HK-2 (cell line): ENCODE measurements at regions not wholly inside any gene's neighbourhood (a gene's known extent, or its start where the extent isn't known, plus 50 kb on each side); places are given as distances from the start of the nearest gene placed in this dataset.
"Not testable (repeated sequence)": the region's sequence is repeated elsewhere in the genome, so short reads cannot be mapped to it uniquely, and the experiment has no call there.

Experiments
- DNase-seq: peaks from one replicate; pipeline ENCODE4 v3.0.0-alpha.2; 2018; ENCODE audit not compliant: unreplicated experiment

GRCh38 chr4:74505355-74505978 lies 60.5 kb downstream of the AREG start:
- not testable (repeated sequence) for DNase-seq

GRCh38 chr4:74509363-74509762 lies 64.4 kb downstream of the AREG start:
- not testable (repeated sequence) for DNase-seq

- no peak for DNase-seq
Observed at GRCh38 chr4:74516303-74516702, 71.4 kb downstream of the AREG start.

- DNase-seq = no peak
Observed at GRCh38 chr4:74517996-74518395, 73.1 kb downstream of the AREG start.

GRCh38 chr4:74522251-74522991 lies 77.5 kb downstream of the AREG start:
- DNase-seq = no peak

GRCh38 chr4:74523096-74523495 lies 78.2 kb downstream of the AREG start:
- DNase-seq = no peak

GRCh38 chr4:74524985-74525384 lies 80.0 kb downstream of the AREG start:
- DNase-seq = no peak

GRCh38 chr4:74527049-74527448 lies 82.1 kb downstream of the AREG start:
- no peak for DNase-seq

- no peak for DNase-seq
Observed at GRCh38 chr4:74528178-74528577, 83.2 kb downstream of the AREG start.

- no peak for DNase-seq
Observed at GRCh38 chr4:74529284-74530041, 84.5 kb downstream of the AREG start.

GRCh38 chr4:74531963-74532794 lies 87.2 kb downstream of the AREG start:
- peak; percentile 38 for DNase-seq

GRCh38 chr4:74534121-74534520 lies 89.2 kb downstream of the AREG start:
- DNase-seq = no peak

- DNase-seq = no peak
Observed at GRCh38 chr4:74534936-74535335, 90.0 kb downstream of the AREG start.

- DNase-seq = no peak
Observed at GRCh38 chr4:74535512-74535911, 90.6 kb downstream of the AREG start.

GRCh38 chr4:74536557-74536956 lies 91.6 kb downstream of the AREG start:
- DNase-seq = no peak

- DNase-seq = no peak
Observed at GRCh38 chr4:74537459-74537858, 92.5 kb downstream of the AREG start.

- DNase-seq = peak; percentile 18
Observed at GRCh38 chr4:74539044-74539790, 94.3 kb downstream of the AREG start.

GRCh38 chr4:74540193-74540592 lies 95.3 kb downstream of the AREG start:
- DNase-seq = peak; percentile 35

GRCh38 chr4:74541667-74542066 lies 96.7 kb downstream of the AREG start:
- DNase-seq = no peak

GRCh38 chr4:74543231-74543781 lies 98.4 kb downstream of the AREG start:
- no peak for DNase-seq

GRCh38 chr4:74543983-74544382 lies 99.0 kb downstream of the AREG start:
- peak; percentile 26 for DNase-seq
